Liver (tissue), 8 donors: ENCODE measurements at regions not wholly inside any gene's neighbourhood (a gene's known extent, or its start where the extent isn't known, plus 50 kb on each side); places are given as distances from the start of the nearest gene placed in this dataset.

ENCODE experiments used
- DNase-seq: peaks from one replicate; pipeline ENCODE4 v3.0.0-alpha.2; 2017; ENCODE audit warnings: low spot score
- H3K27ac ChIP-seq, 2 donors: one replicate each; pipeline ENCODE4 v1.7.0; 2013; ENCODE audit warnings: inconsistent platforms in 2 of 2, low read length in 2 of 2, control low read depth in 1 of 2, low read depth in 1 of 2, mild to moderate bottlenecking in 1 of 2
- H3K27me3 ChIP-seq, 4 donors: one replicate each; pipeline versions ENCODE4 v1.6.1 to v1.7.0; 2013; ENCODE audit warnings: low read length in 3 of 4, inconsistent platforms in 1 of 4, mild to moderate bottlenecking in 1 of 4, moderate library complexity in 1 of 4; ENCODE audit not compliant: control insufficient read depth in 4 of 4, insufficient read depth in 4 of 4
- H3K36me3 ChIP-seq, 4 donors: one replicate each; pipeline versions ENCODE4 v1.6.1 to v1.7.0; 2013; ENCODE audit warnings: low read length in 3 of 4, mild to moderate bottlenecking in 3 of 4, low read depth in 1 of 4, moderate library complexity in 1 of 4; ENCODE audit not compliant: control insufficient read depth in 4 of 4, insufficient read depth in 3 of 4
- H3K4me1 ChIP-seq, 4 donors: one replicate each; pipeline versions ENCODE4 v1.6.1 to v1.7.0; 2013; ENCODE audit warnings: low read length in 3 of 4, mild to moderate bottlenecking in 3 of 4, moderate library complexity in 1 of 4; ENCODE audit not compliant: control insufficient read depth in 4 of 4, insufficient read depth in 4 of 4
- H3K4me3 ChIP-seq, 3 donors: one replicate each; pipeline versions ENCODE4 v1.6.1 to v1.7.0; 2013; ENCODE audit warnings: low read length in 3 of 3, control low read depth in 1 of 3, low read depth in 1 of 3, mild to moderate bottlenecking in 1 of 3
- H3K9ac ChIP-seq, 2 donors: one replicate each; pipeline ENCODE4 v1.7.0; 2013; ENCODE audit warnings: low read length in 2 of 2, mild to moderate bottlenecking in 2 of 2, moderate library complexity in 2 of 2, control low read depth in 1 of 2, low read depth in 1 of 2
- H3K9me3 ChIP-seq, 4 donors: one replicate each; pipeline versions ENCODE4 v1.6.1 to v1.7.0; 2013; ENCODE audit warnings: low read length in 3 of 4; ENCODE audit not compliant: control insufficient read depth in 4 of 4
- EGR1 ChIP-seq, 2 donors: IDR thresholded peaks; 2 replicates each; pipeline ENCODE4 v1.6.1; 2016 to 2018; ENCODE audit warnings: antibody characterized with exemption in 2 of 2, low read depth in 2 of 2
- FOXA1 ChIP-seq: IDR thresholded peaks from 2 replicates; pipeline ENCODE4 v1.6.1; 2016; ENCODE audit warnings: antibody characterized with exemption
- FOXA2 ChIP-seq: IDR thresholded peaks from 2 replicates; pipeline ENCODE4 v1.6.1; 2016; ENCODE audit warnings: antibody characterized with exemption
- GABPA ChIP-seq, 2 donors: IDR thresholded peaks in 1 of 2; conservative IDR thresholded peaks in 1 of 2; 2 replicates each; pipeline ENCODE4 v1.6.1; 2016; ENCODE audit warnings: antibody characterized with exemption in 2 of 2, mild to moderate bottlenecking in 1 of 2, moderate library complexity in 1 of 2
- HNF4A ChIP-seq, 2 donors: conservative IDR thresholded peaks; 2 replicates each; pipeline ENCODE4 v1.6.1; 2016; ENCODE audit warnings: antibody characterized with exemption in 2 of 2, mild to moderate bottlenecking in 2 of 2
- HNF4G ChIP-seq: IDR thresholded peaks from 2 replicates; pipeline ENCODE4 v1.6.1; 2016; ENCODE audit warnings: antibody characterized with exemption
- JUND ChIP-seq, 2 donors: IDR thresholded peaks; 2 replicates each; pipeline ENCODE4 v1.6.1; 2016; ENCODE audit warnings: antibody characterized with exemption in 2 of 2
- MAX ChIP-seq: IDR thresholded peaks from 2 replicates; pipeline ENCODE4 v1.6.1; 2016; ENCODE audit warnings: antibody characterized with exemption
- NR2F2 ChIP-seq: IDR thresholded peaks from 2 replicates; pipeline ENCODE4 v1.6.1; 2016; ENCODE audit warnings: antibody characterized with exemption
- RAD21 ChIP-seq, 2 donors: IDR thresholded peaks; 2 replicates each; pipeline ENCODE4 v1.6.1; 2016; ENCODE audit warnings: antibody characterized with exemption in 2 of 2, mild to moderate bottlenecking in 2 of 2
- RXRA ChIP-seq, 2 donors: IDR thresholded peaks; 2 replicates each; pipeline ENCODE4 v1.6.1; 2017 to 2018; ENCODE audit warnings: antibody characterized with exemption in 2 of 2, mild to moderate bottlenecking in 1 of 2
- SP1 ChIP-seq: IDR thresholded peaks from 2 replicates; pipeline ENCODE4 v1.6.1; 2018; ENCODE audit warnings: antibody characterized with exemption, mild to moderate bottlenecking
- TAF1 ChIP-seq: conservative IDR thresholded peaks from 2 replicates; pipeline ENCODE4 v1.6.1; 2016; ENCODE audit warnings: antibody characterized with exemption, mild to moderate bottlenecking
- YY1 ChIP-seq: IDR thresholded peaks from 2 replicates; pipeline ENCODE4 v1.6.1; 2016; ENCODE audit warnings: antibody characterized with exemption, mild to moderate bottlenecking
- ZBTB33 ChIP-seq: IDR thresholded peaks from 2 replicates; pipeline ENCODE4 v1.6.1; 2016; ENCODE audit warnings: antibody characterized with exemption
- WGBS: extraction: QIAGEN DNeasy Blood & Tissue Kit; methylation state at CpG from one replicate; pipeline ENCODE4 v1.1.7; 2013; 5-methylcytosine and 5-hydroxymethylcytosine counted together
- TF ChIP-seq, protein P1 (sequence below): fragments of 150-350 bp; IDR thresholded peaks from 2 replicates; pipeline ENCODE4 v1.5.1; 2017; ENCODE audit warnings: improper control_type of control experiment, low read depth, low read length; ENCODE audit not compliant: missing input control
- TF ChIP-seq, protein P2 (sequence below): IDR thresholded peaks from 2 replicates; pipeline ENCODE4 v1.6.1; 2016; ENCODE audit warnings: antibody characterized with exemption
- TF ChIP-seq, protein P3 (sequence below): IDR thresholded peaks from 2 replicates; pipeline ENCODE4 v1.6.1; 2016; ENCODE audit warnings: antibody characterized with exemption, mild to moderate bottlenecking
- donor health status: healthy.
- donor health status: healthy.
- donor health status: healthy.
- donor health status: healthy.
- donor health status: healthy.

GRCh38 chr16:5490499-5490898 lies 392.9 kb upstream of the EEF2KMT start:
- H3K9ac ChIP-seq = no peak overlapping the region
- 15% methylated on average over 18 of the region's 18 CpGs for WGBS
- no peaks in the 10 kb centered on the region for H3K4me1 ChIP-seq
- no peak overlapping the region for H3K4me3 ChIP-seq
- TF ChIP-seq NR2F2 (no peak), RAD21 (IDR thresholded peaks at IDR 0.05) (peak in 1 of 2 donors; percentile 16)
- TF ChIP-seq, protein P1, sequence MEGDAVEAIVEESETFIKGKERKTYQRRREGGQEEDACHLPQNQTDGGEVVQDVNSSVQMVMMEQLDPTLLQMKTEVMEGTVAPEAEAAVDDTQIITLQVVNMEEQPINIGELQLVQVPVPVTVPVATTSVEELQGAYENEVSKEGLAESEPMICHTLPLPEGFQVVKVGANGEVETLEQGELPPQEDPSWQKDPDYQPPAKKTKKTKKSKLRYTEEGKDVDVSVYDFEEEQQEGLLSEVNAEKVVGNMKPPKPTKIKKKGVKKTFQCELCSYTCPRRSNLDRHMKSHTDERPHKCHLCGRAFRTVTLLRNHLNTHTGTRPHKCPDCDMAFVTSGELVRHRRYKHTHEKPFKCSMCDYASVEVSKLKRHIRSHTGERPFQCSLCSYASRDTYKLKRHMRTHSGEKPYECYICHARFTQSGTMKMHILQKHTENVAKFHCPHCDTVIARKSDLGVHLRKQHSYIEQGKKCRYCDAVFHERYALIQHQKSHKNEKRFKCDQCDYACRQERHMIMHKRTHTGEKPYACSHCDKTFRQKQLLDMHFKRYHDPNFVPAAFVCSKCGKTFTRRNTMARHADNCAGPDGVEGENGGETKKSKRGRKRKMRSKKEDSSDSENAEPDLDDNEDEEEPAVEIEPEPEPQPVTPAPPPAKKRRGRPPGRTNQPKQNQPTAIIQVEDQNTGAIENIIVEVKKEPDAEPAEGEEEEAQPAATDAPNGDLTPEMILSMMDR = peak; percentile 34
- no peaks in the 10 kb centered on the region for H3K36me3 ChIP-seq
- DNase-seq = peak; percentile 39
- H3K27me3 ChIP-seq = peaks cover 0 to 4% (median 0%) of the 10 kb centered on the region in 4 donors
- no peak overlapping the region for H3K27ac ChIP-seq
- peaks cover 0 to 2% (median 0%) of the 10 kb centered on the region in 4 donors for H3K9me3 ChIP-seq

DNA sequence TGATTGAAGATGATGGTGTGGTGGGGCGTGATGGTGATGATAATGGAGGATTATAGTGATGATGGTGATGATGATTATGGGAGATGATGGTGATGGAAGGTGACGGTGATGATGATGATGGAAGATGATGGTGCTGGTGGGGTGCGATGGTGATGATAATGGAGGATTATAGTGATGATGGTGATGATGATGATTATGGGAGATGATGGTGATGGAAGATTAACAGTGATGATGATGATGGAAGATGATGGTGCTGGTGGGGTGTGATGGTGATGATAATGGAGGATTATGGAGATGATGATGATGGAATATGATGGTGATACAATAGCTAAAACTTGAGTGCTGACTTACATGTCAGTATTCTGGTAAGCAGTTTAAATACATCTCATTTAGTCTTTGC lies 391.0 kb upstream of the EEF2KMT start:
- no peak overlapping the region for H3K27ac ChIP-seq
- no peaks in the 10 kb centered on the region for H3K27me3 ChIP-seq
- no peaks in the 10 kb centered on the region for H3K4me1 ChIP-seq
- no peak for TF ChIP-seq FOXA2
- no peak for TF ChIP-seq EGR1 (IDR thresholded peaks at IDR 0.05; ENCODE audit: low read depth in 2 of 2)
- TF ChIP-seq, protein P2, sequence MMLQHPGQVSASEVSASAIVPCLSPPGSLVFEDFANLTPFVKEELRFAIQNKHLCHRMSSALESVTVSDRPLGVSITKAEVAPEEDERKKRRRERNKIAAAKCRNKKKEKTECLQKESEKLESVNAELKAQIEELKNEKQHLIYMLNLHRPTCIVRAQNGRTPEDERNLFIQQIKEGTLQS = no peak
- TF ChIP-seq RAD21 (IDR thresholded peaks at IDR 0.05) = no peak
- TF ChIP-seq FOXA1 = no peak
- TF ChIP-seq MAX = no peak
- no peak for TF ChIP-seq SP1
- TF ChIP-seq ZBTB33 = no peak
- TF ChIP-seq, protein P3, sequence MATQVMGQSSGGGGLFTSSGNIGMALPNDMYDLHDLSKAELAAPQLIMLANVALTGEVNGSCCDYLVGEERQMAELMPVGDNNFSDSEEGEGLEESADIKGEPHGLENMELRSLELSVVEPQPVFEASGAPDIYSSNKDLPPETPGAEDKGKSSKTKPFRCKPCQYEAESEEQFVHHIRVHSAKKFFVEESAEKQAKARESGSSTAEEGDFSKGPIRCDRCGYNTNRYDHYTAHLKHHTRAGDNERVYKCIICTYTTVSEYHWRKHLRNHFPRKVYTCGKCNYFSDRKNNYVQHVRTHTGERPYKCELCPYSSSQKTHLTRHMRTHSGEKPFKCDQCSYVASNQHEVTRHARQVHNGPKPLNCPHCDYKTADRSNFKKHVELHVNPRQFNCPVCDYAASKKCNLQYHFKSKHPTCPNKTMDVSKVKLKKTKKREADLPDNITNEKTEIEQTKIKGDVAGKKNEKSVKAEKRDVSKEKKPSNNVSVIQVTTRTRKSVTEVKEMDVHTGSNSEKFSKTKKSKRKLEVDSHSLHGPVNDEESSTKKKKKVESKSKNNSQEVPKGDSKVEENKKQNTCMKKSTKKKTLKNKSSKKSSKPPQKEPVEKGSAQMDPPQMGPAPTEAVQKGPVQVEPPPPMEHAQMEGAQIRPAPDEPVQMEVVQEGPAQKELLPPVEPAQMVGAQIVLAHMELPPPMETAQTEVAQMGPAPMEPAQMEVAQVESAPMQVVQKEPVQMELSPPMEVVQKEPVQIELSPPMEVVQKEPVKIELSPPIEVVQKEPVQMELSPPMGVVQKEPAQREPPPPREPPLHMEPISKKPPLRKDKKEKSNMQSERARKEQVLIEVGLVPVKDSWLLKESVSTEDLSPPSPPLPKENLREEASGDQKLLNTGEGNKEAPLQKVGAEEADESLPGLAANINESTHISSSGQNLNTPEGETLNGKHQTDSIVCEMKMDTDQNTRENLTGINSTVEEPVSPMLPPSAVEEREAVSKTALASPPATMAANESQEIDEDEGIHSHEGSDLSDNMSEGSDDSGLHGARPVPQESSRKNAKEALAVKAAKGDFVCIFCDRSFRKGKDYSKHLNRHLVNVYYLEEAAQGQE = no peak
- TF ChIP-seq JUND (IDR thresholded peaks at IDR 0.05) = no peak
- TF ChIP-seq HNF4A (conservative IDR thresholded peaks at IDR 0.05) = no peak
- no peak for TF ChIP-seq YY1
- no peak for TF ChIP-seq HNF4G
- TF ChIP-seq, protein P1 = no peak
- no peak for TF ChIP-seq RXRA (IDR thresholded peaks at IDR 0.05)
- TF ChIP-seq GABPA (IDR thresholded peaks at IDR 0.05 in 1 of 2, conservative IDR thresholded peaks at IDR 0.05 in 1 of 2) = no peak
- no peak for TF ChIP-seq NR2F2
- no peak for TF ChIP-seq TAF1
- peaks cover 0 to 2% (median under 1%) of the 10 kb centered on the region in 4 donors for H3K9me3 ChIP-seq
- no peak overlapping the region for H3K4me3 ChIP-seq
- 84% methylated on average over 3 of the region's 3 CpGs for WGBS
- H3K36me3 ChIP-seq = no peaks in the 10 kb centered on the region
- H3K9ac ChIP-seq = no peak overlapping the region
- DNase-seq = no peak
